ENCODE measurements at regions not wholly inside any gene's neighbourhood (a gene's known extent, or its start where the extent isn't known, plus 50 kb on each side); places are given as distances from the start of the nearest gene placed in this dataset.

- TF ChIP-seq ZNF398 (CRISPR knock-in tag; IDR thresholded peaks at IDR 0.05) (no peak), SMAD2 (IDR thresholded peaks at IDR 0.05; ENCODE audit: low read depth, low read length) (no peak), MIER1 (IDR thresholded peaks at IDR 0.05; ENCODE audit: low read depth) (no peak), CEBPB (tag; IDR thresholded peaks at IDR 0.05) (no peak), ELF1 (tag; IDR thresholded peaks at IDR 0.05) (peak; percentile 33; the same call in 1 of the 2 replicates), SMAD4 (CRISPR knock-in tag; conservative IDR thresholded peaks at IDR 0.05) (peak; percentile 45; the same call in 1 of the 2 replicates), VEZF1 (CRISPR knock-in tag; IDR thresholded peaks at IDR 0.05) (peak; percentile 28; the same call in 1 of the 2 replicates)
Observed at GRCh38 chr1:112304126-112304525, 91.9 kb upstream of the CTTNBP2NL start (continued).

- DNase-seq (ENCODE audit: extremely low read depth in 1 of 4, low spot score in 3 of 4) (no peak), FAIRE-seq (no peak), ATAC-seq (no peak)
- H3K27me3 ChIP-seq (ENCODE audit: control insufficient read depth in 2 of 2, insufficient read depth in 2 of 2, low read length in 2 of 2), result peaks cover 0 to 5% of the 10 kb centered on the region in 2 experiments; a peak in 2 of 5 replicates
- ChIA-PET POLR2A (no interaction called here), CTCF (ENCODE audit: low intra/inter-chr PET ratio) (interaction anchor here (0.6 kb wide), 1 partner anchor 515 kb away, joined by 3 read pairs; no protein-coding TSS in a partner anchor)
- no peak overlapping the region for H3K9ac ChIP-seq (ENCODE audit: insufficient read depth in 1 of 2, low read depth in 2 of 2, low read length in 2 of 2)
- BruUV-seq (replicated peaks), result no TSS peak
- H3K4me1 ChIP-seq (replicated peaks in 1 of 2; ENCODE audit: control insufficient read depth in 2 of 2, insufficient read depth in 2 of 2, low read length in 2 of 2), result no peaks in the 10 kb centered on the region
- no peak overlapping the region for H3K4me3 ChIP-seq
- in situ Hi-C loops (cut with MboI) (no loop called here), intact Hi-C loops (cut with micrococcal nuclease) (no loop called here)
- no peaks in the 10 kb centered on the region for H4K20me1 ChIP-seq (replicated peaks; ENCODE audit: control insufficient read depth, insufficient read depth, low read length)
- H2AFZ ChIP-seq (ENCODE audit: low read depth, low read length), result no peak overlapping the region
- H3K36me3 ChIP-seq (ENCODE audit: control insufficient read depth, insufficient read depth, low read length), result no peaks in the 10 kb centered on the region
- no peaks in the 10 kb centered on the region for H3K9me1 ChIP-seq (ENCODE audit: control insufficient read depth, insufficient read depth, low read length)
- WGBS (ENCODE audit: insufficient coverage, low coverage, missing lambda C conversion rate), result 0% methylated on average over 3 of the region's 3 CpGs
- H3K4me2 ChIP-seq (ENCODE audit: insufficient read depth, low read length), result no peak overlapping the region
- no peaks in the 10 kb centered on the region for H3K9me3 ChIP-seq (replicated peaks; ENCODE audit: control insufficient read depth, insufficient read depth, low read depth, low read length)
- TF ChIP-seq, protein P1, sequence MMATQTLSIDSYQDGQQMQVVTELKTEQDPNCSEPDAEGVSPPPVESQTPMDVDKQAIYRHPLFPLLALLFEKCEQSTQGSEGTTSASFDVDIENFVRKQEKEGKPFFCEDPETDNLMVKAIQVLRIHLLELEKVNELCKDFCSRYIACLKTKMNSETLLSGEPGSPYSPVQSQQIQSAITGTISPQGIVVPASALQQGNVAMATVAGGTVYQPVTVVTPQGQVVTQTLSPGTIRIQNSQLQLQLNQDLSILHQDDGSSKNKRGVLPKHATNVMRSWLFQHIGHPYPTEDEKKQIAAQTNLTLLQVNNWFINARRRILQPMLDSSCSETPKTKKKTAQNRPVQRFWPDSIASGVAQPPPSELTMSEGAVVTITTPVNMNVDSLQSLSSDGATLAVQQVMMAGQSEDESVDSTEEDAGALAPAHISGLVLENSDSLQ (IDR thresholded peaks at IDR 0.05), result peak; percentile 73
- no peak for TF ChIP-seq NFIC (IDR thresholded peaks at IDR 0.05)
- no peaks in the 10 kb centered on the region for H3K79me2 ChIP-seq (ENCODE audit: control insufficient read depth, insufficient read depth, low read length)
- no peak overlapping the region for H3K27ac ChIP-seq (ENCODE audit: extremely low read depth, low read depth, low read length)
Observed at GRCh38 chr1:112304612-112305011, 91.4 kb upstream of the CTTNBP2NL start.

Measured in K562 (cell line).